ENCODE measurements at regions not wholly inside any gene's neighbourhood (a gene's known extent, or its start where the extent isn't known, plus 50 kb on each side); places are given as distances from the start of the nearest gene placed in this dataset.

DNA sequence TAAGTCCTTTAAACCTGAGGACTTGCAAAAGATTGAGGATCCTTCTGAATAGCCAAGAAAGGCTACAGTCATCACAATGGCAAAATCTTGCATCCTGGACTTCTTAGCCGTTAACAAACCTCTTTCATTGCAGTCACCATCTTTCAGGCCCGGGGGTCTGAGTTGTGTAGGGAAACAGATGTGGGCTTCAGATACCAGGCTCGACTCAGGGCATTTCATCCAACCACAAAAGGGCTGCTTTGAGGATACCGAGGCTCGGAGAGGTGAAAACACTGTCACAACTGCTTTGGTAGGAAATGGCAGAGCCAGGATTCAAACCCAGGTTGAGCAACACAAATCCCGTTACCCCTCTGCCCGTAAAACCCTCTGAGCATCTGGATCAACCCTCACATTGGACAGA is 147.4 kb downstream of the TFCP2L1 start:
- TF ChIP-seq CTCF (IDR thresholded peaks at IDR 0.05; ENCODE audit: unreplicated experiment) = no peak
- Mint-ChIP-seq H3K27me3 (ENCODE audit: low read depth) (peaks cover 2% of the 10 kb centered on the region), H3K9me3 (peaks cover 5% of the 10 kb centered on the region), H3K36me3 (no peaks in the 10 kb centered on the region), H3K4me3 (no peak overlapping the region), H3K27ac (no peak overlapping the region), H3K4me1 (peaks cover 7% of the 10 kb centered on the region)
- DNase-seq (ENCODE audit: low spot score in 2 of 2, unreplicated experiment in 2 of 2) = no peak

GRCh38 chr2:121140734-121141133 is 144.3 kb downstream of the TFCP2L1 start:
- H3K9me3 Mint-ChIP-seq = peaks cover 6% of the 10 kb centered on the region
- no peak for DNase-seq (ENCODE audit: low spot score in 2 of 2, unreplicated experiment in 2 of 2)
- no peaks in the 10 kb centered on the region for H3K36me3 Mint-ChIP-seq
- no peak for TF ChIP-seq CTCF (IDR thresholded peaks at IDR 0.05; ENCODE audit: unreplicated experiment)
- H3K27me3 Mint-ChIP-seq (ENCODE audit: low read depth) = peaks cover 2% of the 10 kb centered on the region
- no peak overlapping the region for H3K27ac Mint-ChIP-seq
- H3K4me1 Mint-ChIP-seq = no peaks in the 10 kb centered on the region
- H3K4me3 Mint-ChIP-seq = no peak overlapping the region

- Mint-ChIP-seq H3K9me3 (peaks cover 3% of the 10 kb centered on the region), H3K27ac (no peak overlapping the region), H3K4me1 (no peaks in the 10 kb centered on the region), H3K4me3 (no peak overlapping the region), H3K36me3 (no peaks in the 10 kb centered on the region), H3K27me3 (ENCODE audit: low read depth) (peaks cover 2% of the 10 kb centered on the region)
- no peak for TF ChIP-seq CTCF (IDR thresholded peaks at IDR 0.05; ENCODE audit: unreplicated experiment)
- no peak for DNase-seq (ENCODE audit: low spot score in 2 of 2, unreplicated experiment in 2 of 2)
These were observed 142.6 kb downstream of the TFCP2L1 start for GRCh38 chr2:121142452-121142851.

GRCh38 chr2:121144111-121144510 is 140.9 kb downstream of the TFCP2L1 start:
- H3K27ac Mint-ChIP-seq = no peak overlapping the region
- peaks cover 1% of the 10 kb centered on the region for H3K27me3 Mint-ChIP-seq (ENCODE audit: low read depth)
- no peak overlapping the region for H3K4me3 Mint-ChIP-seq
- peaks cover 3% of the 10 kb centered on the region for H3K9me3 Mint-ChIP-seq
- no peak for TF ChIP-seq CTCF (IDR thresholded peaks at IDR 0.05; ENCODE audit: unreplicated experiment)
- no peaks in the 10 kb centered on the region for H3K36me3 Mint-ChIP-seq
- H3K4me1 Mint-ChIP-seq = no peaks in the 10 kb centered on the region
- DNase-seq (ENCODE audit: low spot score in 2 of 2, unreplicated experiment in 2 of 2) = no peak

GRCh38 chr2:121146630-121147029 is 138.4 kb downstream of the TFCP2L1 start:
- Mint-ChIP-seq H3K36me3 (no peaks in the 10 kb centered on the region), H3K27me3 (ENCODE audit: low read depth) (peaks cover 3% of the 10 kb centered on the region), H3K9me3 (peaks cover 3% of the 10 kb centered on the region), H3K4me1 (no peaks in the 10 kb centered on the region), H3K4me3 (no peak overlapping the region), H3K27ac (no peak overlapping the region)
- no peak for DNase-seq (ENCODE audit: low spot score in 2 of 2, unreplicated experiment in 2 of 2)
- TF ChIP-seq CTCF (IDR thresholded peaks at IDR 0.05; ENCODE audit: unreplicated experiment) = no peak

DNA sequence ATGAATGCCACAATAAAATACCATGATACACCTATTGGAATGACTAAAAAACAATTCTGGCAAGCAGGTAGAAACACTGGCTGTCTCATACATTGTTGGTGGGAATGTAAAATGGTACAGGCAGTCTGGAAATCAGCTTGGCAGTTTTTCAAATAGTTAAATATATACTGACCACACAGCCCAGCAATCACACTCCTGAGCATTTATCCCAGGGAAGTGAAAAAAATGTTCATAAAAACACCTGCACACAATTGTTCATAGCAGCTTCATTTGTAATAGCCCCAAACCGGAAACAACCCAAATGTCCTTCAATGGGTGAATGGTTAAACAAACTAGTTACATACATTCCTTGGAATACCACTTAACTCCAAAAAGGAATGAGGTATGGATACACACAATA is 137.2 kb downstream of the TFCP2L1 start:
- DNase-seq (ENCODE audit: low spot score in 2 of 2, unreplicated experiment in 2 of 2) = no peak
- peaks cover 3% of the 10 kb centered on the region for H3K9me3 Mint-ChIP-seq
- peaks cover 3% of the 10 kb centered on the region for H3K27me3 Mint-ChIP-seq (ENCODE audit: low read depth)
- H3K27ac Mint-ChIP-seq = no peak overlapping the region
- H3K4me3 Mint-ChIP-seq = no peak overlapping the region
- H3K36me3 Mint-ChIP-seq = no peaks in the 10 kb centered on the region
- H3K4me1 Mint-ChIP-seq = no peaks in the 10 kb centered on the region
- TF ChIP-seq CTCF (IDR thresholded peaks at IDR 0.05; ENCODE audit: unreplicated experiment) = no peak
